ENCODE measurements at regions not wholly inside any gene's neighbourhood (a gene's known extent, or its start where the extent isn't known, plus 50 kb on each side); places are given as distances from the start of the nearest gene placed in this dataset.

DNA sequence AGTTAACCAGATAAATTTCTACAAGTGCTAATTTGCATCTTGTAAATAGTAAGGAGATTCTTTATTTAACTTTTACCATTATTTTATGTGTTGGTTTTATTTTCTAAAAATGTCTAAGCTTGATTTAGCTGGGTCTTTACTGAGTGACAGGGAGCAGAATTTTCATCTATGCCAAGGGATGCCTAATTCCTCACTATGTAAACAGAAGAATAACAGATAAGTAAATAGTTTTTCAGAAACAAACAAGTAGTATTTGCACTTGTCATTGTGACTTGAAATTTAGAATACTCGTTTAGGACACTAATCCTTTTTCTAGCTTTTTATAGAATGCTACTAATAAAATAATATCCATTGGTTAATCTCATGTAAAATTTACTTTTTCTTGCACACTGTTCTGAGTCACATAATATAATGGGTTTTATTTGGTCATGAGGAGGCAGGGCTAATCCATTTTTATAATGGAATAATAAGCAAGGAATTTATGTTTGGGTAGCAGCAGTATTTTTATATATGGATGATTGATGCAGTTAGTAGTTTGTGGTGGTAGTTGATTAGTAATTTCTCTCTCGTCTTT, 746.5 kb downstream of the SLC6A15 start:
- no peaks in the 10 kb centered on the region for H3K27me3 Mint-ChIP-seq (ENCODE audit: low read depth, unreplicated experiment)

DNA sequence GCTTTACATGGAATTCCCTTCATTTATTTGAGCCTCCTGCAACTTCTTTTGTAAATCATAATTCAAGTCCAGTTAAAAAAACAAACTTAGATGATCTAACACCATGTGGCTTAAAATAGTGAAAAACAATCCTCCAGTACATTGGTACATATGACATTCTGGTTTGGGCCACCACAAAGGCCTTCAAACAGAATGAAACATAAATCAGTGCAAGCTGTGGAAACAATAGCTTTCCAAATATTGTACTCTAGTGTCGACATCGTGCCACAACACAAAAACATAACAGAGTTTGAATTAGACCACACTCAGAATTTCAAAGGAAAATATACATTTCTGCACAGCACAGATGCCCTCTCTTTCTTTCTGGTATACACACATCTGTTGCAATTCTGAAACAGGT, 751.3 kb downstream of the SLC6A15 start:
- FAIRE-seq (no peak), DNase-seq (ENCODE audit: low read depth) (no peak)
- Histone ChIP-seq H3K27me3 (ENCODE audit: insufficient read depth, low read length) (no peaks in the 10 kb centered on the region), H3K9ac (ENCODE audit: low read length) (no peak overlapping the region), H3K4me1 (ENCODE audit: insufficient read depth, low read length) (no peaks in the 10 kb centered on the region), H3K4me3 (ENCODE audit: insufficient read depth, low read depth, low read length) (no peak overlapping the region), H3K36me3 (ENCODE audit: insufficient read depth, low read length) (no peaks in the 10 kb centered on the region), H3K79me2 (ENCODE audit: insufficient read depth, low read length) (no peaks in the 10 kb centered on the region), H2AFZ (ENCODE audit: low read depth, low read length) (no peak overlapping the region), H3K27ac (ENCODE audit: low read depth, low read length) (no peak overlapping the region), H3K4me2 (ENCODE audit: low read length) (no peak overlapping the region), H3K9me3 (ENCODE audit: insufficient read depth, low read depth, low read length) (no peaks in the 10 kb centered on the region), H4K20me1 (ENCODE audit: insufficient read depth, low read length) (no peaks in the 10 kb centered on the region)
- no peak for TF ChIP-seq EZH2 (IDR thresholded peaks at IDR 0.05; ENCODE audit: insufficient read depth, low read length)
- Mint-ChIP-seq H3K27me3 (ENCODE audit: low read depth, unreplicated experiment) (no peaks in the 10 kb centered on the region), H3K27ac (ENCODE audit: unreplicated experiment) (no peak overlapping the region), H3K4me3 (ENCODE audit: unreplicated experiment) (no peak overlapping the region), H3K9me3 (ENCODE audit: unreplicated experiment) (no peaks in the 10 kb centered on the region), H3K36me3 (ENCODE audit: low read depth, unreplicated experiment) (no peaks in the 10 kb centered on the region), H3K4me1 (ENCODE audit: low read depth, unreplicated experiment) (no peaks in the 10 kb centered on the region)

More for the DNA sequence above, 746.5 kb downstream of the SLC6A15 start:
- FAIRE-seq (no peak), DNase-seq (ENCODE audit: low read depth) (no peak)
- Histone ChIP-seq H4K20me1 (ENCODE audit: insufficient read depth, low read length) (no peaks in the 10 kb centered on the region), H3K4me3 (ENCODE audit: insufficient read depth, low read depth, low read length) (no peak overlapping the region), H3K9me3 (ENCODE audit: insufficient read depth, low read depth, low read length) (no peaks in the 10 kb centered on the region), H3K36me3 (ENCODE audit: insufficient read depth, low read length) (no peaks in the 10 kb centered on the region), H3K79me2 (ENCODE audit: insufficient read depth, low read length) (no peaks in the 10 kb centered on the region), H3K27me3 (ENCODE audit: insufficient read depth, low read length) (no peaks in the 10 kb centered on the region), H3K4me1 (ENCODE audit: insufficient read depth, low read length) (no peaks in the 10 kb centered on the region), H3K27ac (ENCODE audit: low read depth, low read length) (no peak overlapping the region), H3K4me2 (ENCODE audit: low read length) (no peak overlapping the region), H2AFZ (ENCODE audit: low read depth, low read length) (no peak overlapping the region), H3K9ac (ENCODE audit: low read length) (no peak overlapping the region)
- Mint-ChIP-seq H3K9me3 (ENCODE audit: unreplicated experiment) (no peaks in the 10 kb centered on the region), H3K4me1 (ENCODE audit: low read depth, unreplicated experiment) (no peaks in the 10 kb centered on the region), H3K27ac (ENCODE audit: unreplicated experiment) (no peak overlapping the region), H3K36me3 (ENCODE audit: low read depth, unreplicated experiment) (no peaks in the 10 kb centered on the region), H3K4me3 (ENCODE audit: unreplicated experiment) (no peak overlapping the region)
- TF ChIP-seq EZH2 (IDR thresholded peaks at IDR 0.05; ENCODE audit: insufficient read depth, low read length): no peak
- TF ChIP-seq, protein P1, sequence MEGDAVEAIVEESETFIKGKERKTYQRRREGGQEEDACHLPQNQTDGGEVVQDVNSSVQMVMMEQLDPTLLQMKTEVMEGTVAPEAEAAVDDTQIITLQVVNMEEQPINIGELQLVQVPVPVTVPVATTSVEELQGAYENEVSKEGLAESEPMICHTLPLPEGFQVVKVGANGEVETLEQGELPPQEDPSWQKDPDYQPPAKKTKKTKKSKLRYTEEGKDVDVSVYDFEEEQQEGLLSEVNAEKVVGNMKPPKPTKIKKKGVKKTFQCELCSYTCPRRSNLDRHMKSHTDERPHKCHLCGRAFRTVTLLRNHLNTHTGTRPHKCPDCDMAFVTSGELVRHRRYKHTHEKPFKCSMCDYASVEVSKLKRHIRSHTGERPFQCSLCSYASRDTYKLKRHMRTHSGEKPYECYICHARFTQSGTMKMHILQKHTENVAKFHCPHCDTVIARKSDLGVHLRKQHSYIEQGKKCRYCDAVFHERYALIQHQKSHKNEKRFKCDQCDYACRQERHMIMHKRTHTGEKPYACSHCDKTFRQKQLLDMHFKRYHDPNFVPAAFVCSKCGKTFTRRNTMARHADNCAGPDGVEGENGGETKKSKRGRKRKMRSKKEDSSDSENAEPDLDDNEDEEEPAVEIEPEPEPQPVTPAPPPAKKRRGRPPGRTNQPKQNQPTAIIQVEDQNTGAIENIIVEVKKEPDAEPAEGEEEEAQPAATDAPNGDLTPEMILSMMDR (IDR thresholded peaks at IDR 0.05; ENCODE audit: insufficient read depth, low read depth, low read length): no peak

DNA sequence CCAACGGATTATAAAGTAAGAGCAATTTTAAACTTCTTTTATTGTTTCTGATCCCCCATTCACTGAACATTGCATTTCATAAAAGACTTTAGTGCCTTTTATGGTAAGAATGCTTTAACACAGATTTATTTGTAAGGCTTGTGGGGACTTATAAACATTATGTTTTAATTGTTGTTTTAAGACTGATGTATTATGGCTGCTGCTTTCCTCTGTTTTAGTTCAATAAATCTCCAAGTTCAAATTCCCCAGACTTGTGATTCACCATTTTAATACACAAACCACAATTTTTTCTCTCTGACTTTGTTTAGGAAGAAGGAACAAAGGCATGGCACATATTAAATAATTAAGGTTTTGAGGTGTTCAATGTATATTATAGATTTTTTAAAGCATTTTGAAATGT, 753.3 kb downstream of the SLC6A15 start:
- Histone ChIP-seq H3K9me3 (ENCODE audit: insufficient read depth, low read depth, low read length) (no peaks in the 10 kb centered on the region), H4K20me1 (ENCODE audit: insufficient read depth, low read length) (no peaks in the 10 kb centered on the region), H3K4me3 (ENCODE audit: insufficient read depth, low read depth, low read length) (no peak overlapping the region), H3K79me2 (ENCODE audit: insufficient read depth, low read length) (no peaks in the 10 kb centered on the region), H3K9ac (ENCODE audit: low read length) (no peak overlapping the region), H3K27ac (ENCODE audit: low read depth, low read length) (no peak overlapping the region), H3K4me1 (ENCODE audit: insufficient read depth, low read length) (no peaks in the 10 kb centered on the region), H3K36me3 (ENCODE audit: insufficient read depth, low read length) (no peaks in the 10 kb centered on the region), H2AFZ (ENCODE audit: low read depth, low read length) (no peak overlapping the region), H3K4me2 (ENCODE audit: low read length) (no peak overlapping the region), H3K27me3 (ENCODE audit: insufficient read depth, low read length) (no peaks in the 10 kb centered on the region)
- DNase-seq (ENCODE audit: low read depth) (no peak), FAIRE-seq (no peak)
- Mint-ChIP-seq H3K4me1 (ENCODE audit: low read depth, unreplicated experiment) (no peaks in the 10 kb centered on the region), H3K4me3 (ENCODE audit: unreplicated experiment) (no peak overlapping the region), H3K9me3 (ENCODE audit: unreplicated experiment) (no peaks in the 10 kb centered on the region), H3K36me3 (ENCODE audit: low read depth, unreplicated experiment) (no peaks in the 10 kb centered on the region), H3K27ac (ENCODE audit: unreplicated experiment) (no peak overlapping the region), H3K27me3 (ENCODE audit: low read depth, unreplicated experiment) (no peaks in the 10 kb centered on the region)
- TF ChIP-seq, protein P1 (IDR thresholded peaks at IDR 0.05; ENCODE audit: insufficient read depth, low read depth, low read length): no peak
- TF ChIP-seq EZH2 (IDR thresholded peaks at IDR 0.05; ENCODE audit: insufficient read depth, low read length): no peak

All from astrocyte (in vitro differentiated cells and primary cell).